GM12873 (cell line): ENCODE measurements at regions not wholly inside any gene's neighbourhood (a gene's known extent, or its start where the extent isn't known, plus 50 kb on each side); places are given as distances from the start of the nearest gene placed in this dataset.
A peak's percentile ranks its signal among the peaks of the same experiment; 100 is the strongest.

Experiments used
- CTCF ChIP-seq: IDR thresholded peaks from 2 replicates; pipeline ENCODE4 v1.5.1; 2012; ENCODE audit warnings: low read depth, mild to moderate bottlenecking, moderate library complexity, low read length, control low read depth; ENCODE audit not compliant: insufficient read depth; ENCODE audit errors: missing control alignments

DNA sequence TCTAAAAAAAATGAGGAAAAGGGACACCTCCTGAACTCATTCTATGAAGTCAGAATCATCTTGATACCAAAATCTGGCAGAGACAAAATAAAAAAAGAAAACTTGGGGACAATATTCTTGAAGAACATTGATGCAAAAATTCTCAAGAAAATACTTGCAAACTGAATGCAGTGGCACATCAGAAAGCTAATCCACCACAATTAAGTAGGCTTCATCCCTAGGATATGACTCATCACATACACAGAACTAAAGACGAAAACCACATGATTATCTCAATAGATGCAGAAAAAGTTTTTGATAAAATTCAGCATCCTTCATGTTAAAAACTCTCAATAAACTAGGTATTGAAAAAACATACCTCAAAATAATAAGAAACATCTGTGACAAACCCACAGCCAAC lies 98.3 kb downstream of the FAM47B start:
- TF ChIP-seq CTCF: no peak

GRCh38 chrX:35046660-35047296 lies 104.2 kb downstream of the FAM47B start:
- TF ChIP-seq CTCF: no peak

DNA sequence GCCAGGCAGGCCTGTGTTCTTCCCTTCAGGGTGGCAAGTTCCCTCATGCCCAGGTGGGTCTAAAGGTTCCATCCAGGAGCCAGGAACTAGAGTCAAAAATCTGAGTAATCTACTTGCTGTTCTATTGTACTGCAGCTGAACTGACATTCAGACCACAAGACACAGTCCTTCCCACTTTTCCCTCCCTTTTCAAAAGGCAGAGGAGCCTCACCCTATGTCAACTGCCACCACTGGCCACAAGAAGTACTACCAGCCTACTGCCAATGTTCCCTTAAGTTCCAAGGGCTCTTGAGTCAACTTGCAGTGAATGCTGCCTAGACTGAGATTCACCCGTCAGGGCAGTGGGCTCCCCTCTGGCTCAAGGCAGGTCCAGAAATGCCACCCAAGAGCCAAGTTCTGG lies 133.5 kb downstream of the FAM47B start:
- TF ChIP-seq CTCF: peak; percentile 17

DNA sequence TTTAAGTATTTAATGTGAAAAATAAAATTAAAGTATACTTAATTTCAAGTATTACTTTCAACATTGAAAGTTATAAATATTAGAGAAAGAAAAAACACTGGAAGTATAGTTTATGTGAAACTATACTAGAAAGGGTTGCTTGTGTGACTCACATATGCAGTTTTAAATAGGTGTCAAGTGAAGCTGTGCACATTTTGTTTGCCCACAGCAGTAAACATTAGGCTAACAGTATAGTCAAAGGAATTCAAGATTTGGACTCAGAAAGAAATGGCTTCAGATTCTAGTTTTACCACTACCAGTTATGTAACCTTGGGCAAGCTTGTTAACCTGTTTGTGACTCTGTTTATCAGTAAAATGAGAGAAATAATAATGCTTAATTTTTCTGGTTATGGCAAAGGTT lies 148.2 kb downstream of the FAM47B start:
- no peak for TF ChIP-seq CTCF

DNA sequence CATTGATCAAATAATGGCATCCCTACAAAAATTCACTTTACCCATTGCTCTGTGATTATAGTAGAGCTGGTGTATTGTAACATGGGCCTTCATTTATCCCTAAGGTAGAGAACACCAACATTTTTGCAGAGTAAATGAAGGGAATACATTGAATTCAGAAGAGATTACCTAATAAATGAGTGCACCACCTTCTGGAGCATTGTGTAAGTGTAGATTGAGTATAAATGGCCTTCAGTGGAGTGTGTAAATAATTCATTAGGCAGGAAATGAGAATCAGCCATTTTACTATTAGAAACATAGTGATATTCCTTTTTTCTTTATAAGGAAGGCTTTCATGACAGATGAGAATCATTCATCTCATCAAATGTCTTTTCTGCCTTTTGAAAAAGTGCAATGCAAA lies 155.8 kb downstream of the FAM47B start:
- no peak for TF ChIP-seq CTCF

DNA sequence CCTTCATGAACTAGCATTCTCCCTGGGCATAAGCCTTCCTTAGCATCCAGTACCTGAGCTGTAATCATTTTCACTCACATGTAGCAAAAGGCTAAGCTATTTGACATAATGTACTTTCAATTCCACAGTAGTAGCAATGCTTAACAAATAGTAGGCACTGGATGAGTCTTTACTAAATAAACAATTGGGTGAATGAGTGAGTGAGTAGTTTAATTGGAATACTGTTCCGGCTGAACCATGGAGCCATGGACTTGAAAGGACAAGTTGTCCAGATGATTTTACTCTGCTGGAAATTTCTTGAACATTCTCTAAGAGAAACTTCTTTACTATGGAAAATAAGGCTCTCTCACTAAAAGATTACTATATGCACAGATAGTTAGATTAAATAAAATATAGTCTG lies 159.3 kb downstream of the FAM47B start:
- TF ChIP-seq CTCF: no peak

DNA sequence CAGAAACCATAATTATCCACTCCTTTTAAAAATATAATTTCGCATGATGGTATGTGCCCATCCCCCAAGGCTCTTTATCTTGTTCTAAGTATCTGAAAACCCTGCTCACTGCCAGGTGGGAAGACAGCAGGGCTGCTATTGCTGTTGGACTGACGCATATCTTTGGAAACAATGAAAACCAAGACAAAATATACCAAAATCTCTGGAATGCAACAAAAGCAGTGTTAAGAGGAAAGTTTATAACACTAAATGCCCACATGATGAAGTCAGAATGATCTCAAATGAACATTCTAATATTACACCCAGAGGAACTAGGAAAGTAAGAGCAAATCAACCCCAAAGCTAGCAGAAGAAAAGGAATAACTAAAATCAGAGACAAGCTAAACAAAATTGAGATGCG lies 162.0 kb downstream of the FAM47B start:
- no peak for TF ChIP-seq CTCF
